GM04503 (cell line): ENCODE measurements at regions not wholly inside any gene's neighbourhood (a gene's known extent, or its start where the extent isn't known, plus 50 kb on each side); places are given as distances from the start of the nearest gene placed in this dataset.
A peak's percentile ranks its signal among the peaks of the same experiment; 100 is the strongest.

Experiments used
- DNase-seq: peaks from one replicate; pipeline ENCODE4 v3.0.0-alpha.2; 2012; ENCODE audit warnings: low read depth

- DNase-seq, result no peak
Observed at GRCh38 chr3:152959307-152959706, 124.4 kb downstream of the P2RY1 start.

GRCh38 chr3:152960684-152961083 is 125.8 kb downstream of the P2RY1 start:
- no peak for DNase-seq

- no peak for DNase-seq
Observed at GRCh38 chr3:152961323-152961722, 126.4 kb downstream of the P2RY1 start.

- no peak for DNase-seq
Observed at GRCh38 chr3:152964911-152965609, 130.1 kb downstream of the P2RY1 start.

- no peak for DNase-seq
Observed at GRCh38 chr3:152968388-152969024, 133.6 kb downstream of the P2RY1 start.

- DNase-seq, result peak; percentile 72
Observed at GRCh38 chr3:152969557-152970300, 134.8 kb downstream of the P2RY1 start.

GRCh38 chr3:152970851-152971250 is 135.9 kb downstream of the P2RY1 start:
- DNase-seq, result no peak

- no peak for DNase-seq
Observed at GRCh38 chr3:152971880-152972279, 136.9 kb downstream of the P2RY1 start.

- no peak for DNase-seq
Observed at GRCh38 chr3:152973575-152973974, 138.6 kb downstream of the P2RY1 start.

- DNase-seq, result no peak
Observed at GRCh38 chr3:152976239-152976638, 141.3 kb downstream of the P2RY1 start.

- DNase-seq, result no peak
Observed at GRCh38 chr3:152977366-152977765, 142.4 kb downstream of the P2RY1 start.

- DNase-seq, result no peak
Observed at GRCh38 chr3:152978152-152978551, 143.2 kb downstream of the P2RY1 start.

- no peak for DNase-seq
Observed at GRCh38 chr3:152997526-152997925, 162.6 kb downstream of the P2RY1 start.

- DNase-seq, result no peak
Observed at GRCh38 chr3:152998591-152998990, 163.4 kb upstream of the RAP2B start.

GRCh38 chr3:153000325-153000724 is 161.7 kb upstream of the RAP2B start:
- no peak for DNase-seq

GRCh38 chr3:153001210-153002078 is 160.6 kb upstream of the RAP2B start:
- no peak for DNase-seq

- DNase-seq, result no peak
Observed at GRCh38 chr3:153003441-153003840, 158.6 kb upstream of the RAP2B start.

- no peak for DNase-seq
Observed at GRCh38 chr3:153003862-153004261, 158.2 kb upstream of the RAP2B start.

GRCh38 chr3:153008226-153008625 is 153.8 kb upstream of the RAP2B start:
- DNase-seq, result no peak

GRCh38 chr3:153023896-153024295 is 138.1 kb upstream of the RAP2B start:
- no peak for DNase-seq

GRCh38 chr3:153026026-153026425 is 136.0 kb upstream of the RAP2B start:
- DNase-seq, result no peak

GRCh38 chr3:153028381-153028780 is 133.6 kb upstream of the RAP2B start:
- DNase-seq, result no peak
